ENCODE measurements at regions not wholly inside any gene's neighbourhood (a gene's known extent, or its start where the extent isn't known, plus 50 kb on each side); places are given as distances from the start of the nearest gene placed in this dataset.

DNA sequence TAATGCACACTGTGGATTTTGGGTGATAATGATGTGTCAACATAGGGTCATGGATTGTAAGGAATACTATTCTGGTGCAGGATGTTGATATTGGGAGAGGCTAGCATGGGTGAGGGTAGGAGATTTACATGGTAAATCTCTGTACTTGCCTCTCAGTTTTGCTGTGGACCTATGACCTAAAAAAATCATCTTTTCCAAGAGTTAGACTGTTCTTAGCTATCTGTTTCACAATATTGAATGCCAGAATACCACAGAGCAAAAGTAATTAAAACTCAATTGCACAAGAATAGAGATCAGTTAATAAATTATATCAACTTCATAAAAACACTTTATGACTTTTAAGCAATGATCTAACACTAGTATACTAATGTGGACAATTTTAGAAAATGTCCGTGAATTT, 651.6 kb downstream of the HTR1A start (continued):
- TF ChIP-seq, protein P1, sequence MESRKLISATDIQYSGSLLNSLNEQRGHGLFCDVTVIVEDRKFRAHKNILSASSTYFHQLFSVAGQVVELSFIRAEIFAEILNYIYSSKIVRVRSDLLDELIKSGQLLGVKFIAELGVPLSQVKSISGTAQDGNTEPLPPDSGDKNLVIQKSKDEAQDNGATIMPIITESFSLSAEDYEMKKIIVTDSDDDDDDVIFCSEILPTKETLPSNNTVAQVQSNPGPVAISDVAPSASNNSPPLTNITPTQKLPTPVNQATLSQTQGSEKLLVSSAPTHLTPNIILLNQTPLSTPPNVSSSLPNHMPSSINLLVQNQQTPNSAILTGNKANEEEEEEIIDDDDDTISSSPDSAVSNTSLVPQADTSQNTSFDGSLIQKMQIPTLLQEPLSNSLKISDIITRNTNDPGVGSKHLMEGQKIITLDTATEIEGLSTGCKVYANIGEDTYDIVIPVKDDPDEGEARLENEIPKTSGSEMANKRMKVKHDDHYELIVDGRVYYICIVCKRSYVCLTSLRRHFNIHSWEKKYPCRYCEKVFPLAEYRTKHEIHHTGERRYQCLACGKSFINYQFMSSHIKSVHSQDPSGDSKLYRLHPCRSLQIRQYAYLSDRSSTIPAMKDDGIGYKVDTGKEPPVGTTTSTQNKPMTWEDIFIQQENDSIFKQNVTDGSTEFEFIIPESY (IDR thresholded peaks at IDR 0.05), result no peak
- no peak for TF ChIP-seq SMAD1 (IDR thresholded peaks at IDR 0.05; ENCODE audit: low read depth, partially characterized antibody)
- no peak for TF ChIP-seq CHD4 (IDR thresholded peaks at IDR 0.05)
- TF ChIP-seq JUND (IDR thresholded peaks at IDR 0.05; ENCODE audit: low read depth, low read length), result no peak
- TF ChIP-seq, protein P2, sequence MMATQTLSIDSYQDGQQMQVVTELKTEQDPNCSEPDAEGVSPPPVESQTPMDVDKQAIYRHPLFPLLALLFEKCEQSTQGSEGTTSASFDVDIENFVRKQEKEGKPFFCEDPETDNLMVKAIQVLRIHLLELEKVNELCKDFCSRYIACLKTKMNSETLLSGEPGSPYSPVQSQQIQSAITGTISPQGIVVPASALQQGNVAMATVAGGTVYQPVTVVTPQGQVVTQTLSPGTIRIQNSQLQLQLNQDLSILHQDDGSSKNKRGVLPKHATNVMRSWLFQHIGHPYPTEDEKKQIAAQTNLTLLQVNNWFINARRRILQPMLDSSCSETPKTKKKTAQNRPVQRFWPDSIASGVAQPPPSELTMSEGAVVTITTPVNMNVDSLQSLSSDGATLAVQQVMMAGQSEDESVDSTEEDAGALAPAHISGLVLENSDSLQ (IDR thresholded peaks at IDR 0.05), result no peak
- no peak for TF ChIP-seq ASH2L (IDR thresholded peaks at IDR 0.05; ENCODE audit: borderline replicate concordance, low read depth)
- TF ChIP-seq, protein P3, sequence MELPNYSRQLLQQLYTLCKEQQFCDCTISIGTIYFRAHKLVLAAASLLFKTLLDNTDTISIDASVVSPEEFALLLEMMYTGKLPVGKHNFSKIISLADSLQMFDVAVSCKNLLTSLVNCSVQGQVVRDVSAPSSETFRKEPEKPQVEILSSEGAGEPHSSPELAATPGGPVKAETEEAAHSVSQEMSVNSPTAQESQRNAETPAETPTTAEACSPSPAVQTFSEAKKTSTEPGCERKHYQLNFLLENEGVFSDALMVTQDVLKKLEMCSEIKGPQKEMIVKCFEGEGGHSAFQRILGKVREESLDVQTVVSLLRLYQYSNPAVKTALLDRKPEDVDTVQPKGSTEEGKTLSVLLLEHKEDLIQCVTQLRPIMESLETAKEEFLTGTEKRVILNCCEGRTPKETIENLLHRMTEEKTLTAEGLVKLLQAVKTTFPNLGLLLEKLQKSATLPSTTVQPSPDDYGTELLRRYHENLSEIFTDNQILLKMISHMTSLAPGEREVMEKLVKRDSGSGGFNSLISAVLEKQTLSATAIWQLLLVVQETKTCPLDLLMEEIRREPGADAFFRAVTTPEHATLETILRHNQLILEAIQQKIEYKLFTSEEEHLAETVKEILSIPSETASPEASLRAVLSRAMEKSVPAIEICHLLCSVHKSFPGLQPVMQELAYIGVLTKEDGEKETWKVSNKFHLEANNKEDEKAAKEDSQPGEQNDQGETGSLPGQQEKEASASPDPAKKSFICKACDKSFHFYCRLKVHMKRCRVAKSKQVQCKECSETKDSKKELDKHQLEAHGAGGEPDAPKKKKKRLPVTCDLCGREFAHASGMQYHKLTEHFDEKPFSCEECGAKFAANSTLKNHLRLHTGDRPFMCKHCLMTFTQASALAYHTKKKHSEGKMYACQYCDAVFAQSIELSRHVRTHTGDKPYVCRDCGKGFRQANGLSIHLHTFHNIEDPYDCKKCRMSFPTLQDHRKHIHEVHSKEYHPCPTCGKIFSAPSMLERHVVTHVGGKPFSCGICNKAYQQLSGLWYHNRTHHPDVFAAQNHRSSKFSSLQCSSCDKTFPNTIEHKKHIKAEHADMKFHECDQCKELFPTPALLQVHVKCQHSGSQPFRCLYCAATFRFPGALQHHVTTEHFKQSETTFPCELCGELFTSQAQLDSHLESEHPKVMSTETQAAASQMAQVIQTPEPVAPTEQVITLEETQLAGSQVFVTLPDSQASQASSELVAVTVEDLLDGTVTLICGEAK (IDR thresholded peaks at IDR 0.05; ENCODE audit: borderline replicate concordance), result no peak
- no peak for TF ChIP-seq TARDBP (IDR thresholded peaks at IDR 0.05; ENCODE audit: borderline replicate concordance)

Measured in GM12878 (cell line).